ENCODE measurements at regions not wholly inside any gene's neighbourhood (a gene's known extent, or its start where the extent isn't known, plus 50 kb on each side); places are given as distances from the start of the nearest gene placed in this dataset.

DNA sequence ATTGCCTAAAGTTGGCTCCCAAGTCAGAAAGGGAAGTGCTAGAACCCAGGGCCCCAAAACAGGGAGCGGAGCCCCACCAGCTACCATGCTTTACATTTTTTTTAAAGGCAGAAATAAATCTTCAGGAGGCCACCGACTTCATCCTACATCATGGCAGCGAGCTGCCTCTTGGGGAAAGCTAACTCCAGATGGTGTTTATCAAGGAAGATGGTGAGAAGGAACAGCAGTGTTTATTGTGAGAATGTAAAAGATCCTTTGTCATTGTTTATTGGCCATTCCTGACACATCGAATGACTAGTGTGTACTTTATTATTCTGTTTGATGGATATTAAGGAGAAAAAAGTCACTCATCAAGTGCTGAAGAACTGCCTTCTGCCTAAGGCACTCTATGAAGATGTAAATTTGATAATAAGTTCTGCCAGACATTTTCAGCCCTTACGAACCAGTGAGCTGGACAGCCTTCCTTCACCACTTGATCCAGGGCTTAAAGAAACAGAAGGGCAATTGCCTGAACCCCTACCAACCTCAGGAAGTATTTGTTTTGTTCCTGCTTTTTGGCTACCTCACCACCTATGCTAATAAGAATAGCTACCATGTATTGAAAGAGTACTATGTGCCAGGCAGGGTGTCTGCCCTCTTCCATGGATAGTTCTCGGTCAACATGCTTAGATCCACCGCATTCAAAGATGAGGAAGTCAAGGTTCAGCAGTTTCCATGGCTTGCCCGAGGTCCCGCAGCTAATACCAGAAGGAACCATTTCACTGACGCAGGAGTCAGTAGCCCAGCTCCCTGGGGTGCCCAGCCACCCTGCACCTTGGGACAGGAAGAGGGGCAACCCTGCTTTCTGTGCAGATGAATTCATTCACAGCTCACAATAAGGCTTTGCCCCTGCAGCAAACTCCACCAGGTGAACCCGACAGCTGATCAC lies 194.7 kb upstream of the RREB1 start:
- H3K4me3 ChIP-seq (ENCODE audit: low read depth, low read length): no peak overlapping the region
- no peak for DNase-seq (ENCODE audit: low read depth)
- TF ChIP-seq, protein P1, sequence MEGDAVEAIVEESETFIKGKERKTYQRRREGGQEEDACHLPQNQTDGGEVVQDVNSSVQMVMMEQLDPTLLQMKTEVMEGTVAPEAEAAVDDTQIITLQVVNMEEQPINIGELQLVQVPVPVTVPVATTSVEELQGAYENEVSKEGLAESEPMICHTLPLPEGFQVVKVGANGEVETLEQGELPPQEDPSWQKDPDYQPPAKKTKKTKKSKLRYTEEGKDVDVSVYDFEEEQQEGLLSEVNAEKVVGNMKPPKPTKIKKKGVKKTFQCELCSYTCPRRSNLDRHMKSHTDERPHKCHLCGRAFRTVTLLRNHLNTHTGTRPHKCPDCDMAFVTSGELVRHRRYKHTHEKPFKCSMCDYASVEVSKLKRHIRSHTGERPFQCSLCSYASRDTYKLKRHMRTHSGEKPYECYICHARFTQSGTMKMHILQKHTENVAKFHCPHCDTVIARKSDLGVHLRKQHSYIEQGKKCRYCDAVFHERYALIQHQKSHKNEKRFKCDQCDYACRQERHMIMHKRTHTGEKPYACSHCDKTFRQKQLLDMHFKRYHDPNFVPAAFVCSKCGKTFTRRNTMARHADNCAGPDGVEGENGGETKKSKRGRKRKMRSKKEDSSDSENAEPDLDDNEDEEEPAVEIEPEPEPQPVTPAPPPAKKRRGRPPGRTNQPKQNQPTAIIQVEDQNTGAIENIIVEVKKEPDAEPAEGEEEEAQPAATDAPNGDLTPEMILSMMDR (IDR thresholded peaks at IDR 0.05; ENCODE audit: control insufficient read depth, extremely low read depth, insufficient read depth): no peak

GRCh38 chr6:6915219-6915618 lies 192.5 kb upstream of the RREB1 start:
- TF ChIP-seq, protein P1 (IDR thresholded peaks at IDR 0.05; ENCODE audit: control insufficient read depth, extremely low read depth, insufficient read depth): no peak
- peak overlapping the region; percentile 31; the same call in 1 of the 2 replicates for H3K4me3 ChIP-seq (ENCODE audit: low read depth, low read length)
- DNase-seq (ENCODE audit: low read depth): no peak

DNA sequence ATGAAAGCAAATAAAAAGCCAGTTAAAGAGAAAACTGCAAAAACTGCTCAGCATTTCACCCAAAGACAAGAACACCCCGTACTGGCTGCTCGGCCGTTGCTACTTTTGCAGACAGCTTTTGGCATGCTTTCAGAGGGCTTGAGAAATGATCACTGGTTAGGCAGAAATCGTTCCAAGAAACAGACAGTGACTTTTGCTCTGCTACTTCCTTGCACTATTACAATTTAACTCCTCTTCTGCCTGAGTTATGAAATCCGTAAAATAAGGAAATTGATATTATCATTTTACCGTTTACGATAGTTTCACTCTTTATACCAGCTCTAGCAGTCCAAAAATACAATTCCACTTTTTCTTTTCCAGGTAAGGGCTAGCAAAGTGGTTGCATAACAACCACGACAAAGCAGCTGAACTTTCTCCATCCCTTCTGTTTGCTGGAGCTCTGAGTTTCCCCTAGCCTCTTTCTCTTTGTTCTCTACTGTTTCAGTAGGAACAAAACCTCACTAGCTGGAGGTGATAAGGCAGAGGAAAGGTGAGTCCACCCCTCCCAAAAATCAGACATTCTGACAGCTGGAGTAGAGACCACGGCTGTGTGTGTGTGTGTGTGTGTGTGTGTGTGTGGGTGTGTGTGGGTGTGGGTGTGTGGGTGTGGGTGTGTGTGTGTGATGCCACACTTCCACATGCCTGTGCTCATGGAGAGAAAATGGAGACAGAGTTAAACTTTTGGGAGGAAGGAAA lies 191.8 kb upstream of the RREB1 start:
- peak overlapping the region; percentile 31; the same call in 1 of the 2 replicates for H3K4me3 ChIP-seq (ENCODE audit: low read depth, low read length)
- DNase-seq (ENCODE audit: low read depth): peak; percentile 51
- TF ChIP-seq, protein P1 (IDR thresholded peaks at IDR 0.05; ENCODE audit: control insufficient read depth, extremely low read depth, insufficient read depth): no peak

DNA sequence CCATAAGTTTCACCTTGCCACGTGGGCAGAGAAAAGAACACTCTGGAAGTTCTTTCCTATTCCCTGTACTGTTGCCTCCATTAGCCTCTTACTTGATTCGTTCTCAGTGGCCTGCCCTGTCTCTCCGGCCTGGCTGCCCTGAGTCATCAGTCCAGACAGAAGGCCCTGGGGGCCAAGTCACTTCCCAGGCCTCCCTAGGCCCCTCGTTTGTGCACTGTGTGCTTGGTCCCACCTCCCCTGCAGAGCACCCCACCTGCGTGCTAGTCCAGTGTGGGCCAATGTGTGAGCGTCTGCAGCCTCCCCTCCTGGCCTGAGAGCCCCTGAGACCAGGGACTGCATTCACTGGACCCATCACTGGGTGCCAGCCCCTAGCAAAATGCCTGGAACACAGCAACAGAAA lies 191.2 kb upstream of the RREB1 start:
- TF ChIP-seq, protein P1 (IDR thresholded peaks at IDR 0.05; ENCODE audit: control insufficient read depth, extremely low read depth, insufficient read depth): no peak
- no peak overlapping the region for H3K4me3 ChIP-seq (ENCODE audit: low read depth, low read length)
- DNase-seq (ENCODE audit: low read depth): no peak

DNA sequence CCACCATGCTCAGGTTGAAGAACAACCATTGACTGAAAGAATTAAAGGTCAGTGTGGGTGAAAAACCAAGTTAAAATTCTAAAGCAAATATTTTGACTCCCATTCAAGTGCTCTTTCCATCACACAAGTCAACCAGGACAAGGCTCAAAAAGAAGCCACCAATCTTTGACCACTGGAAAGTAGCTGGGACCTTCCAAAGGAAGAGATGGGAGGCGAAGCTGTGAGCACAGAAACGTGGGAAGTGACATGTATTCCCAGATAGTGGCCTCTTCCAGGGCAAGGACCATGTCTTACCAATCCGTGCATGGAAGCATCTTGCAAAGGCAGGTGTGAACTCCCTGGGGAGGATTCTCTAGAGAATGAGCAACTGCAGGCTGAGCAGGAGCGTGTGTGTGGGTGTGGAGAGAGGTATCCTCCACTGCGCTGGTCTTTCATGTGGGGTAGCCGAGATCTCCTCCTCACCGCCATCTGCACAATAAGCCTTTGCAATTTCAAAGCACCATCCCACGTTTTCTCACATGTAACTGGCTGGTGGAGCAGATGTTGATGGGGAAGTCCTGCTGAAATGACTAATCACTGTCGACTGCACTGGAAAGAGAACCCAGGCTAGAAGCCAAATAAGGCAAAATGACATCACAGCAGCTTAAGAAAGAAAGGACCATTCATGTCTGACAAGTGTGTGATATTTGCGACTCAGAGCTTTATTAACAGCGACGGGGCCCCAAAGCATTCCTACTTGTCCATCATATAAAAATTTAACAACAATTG lies 189.4 kb upstream of the RREB1 start:
- no peak overlapping the region for H3K4me3 ChIP-seq (ENCODE audit: low read depth, low read length)
- TF ChIP-seq, protein P1 (IDR thresholded peaks at IDR 0.05; ENCODE audit: control insufficient read depth, extremely low read depth, insufficient read depth): no peak
- DNase-seq (ENCODE audit: low read depth): no peak

DNA sequence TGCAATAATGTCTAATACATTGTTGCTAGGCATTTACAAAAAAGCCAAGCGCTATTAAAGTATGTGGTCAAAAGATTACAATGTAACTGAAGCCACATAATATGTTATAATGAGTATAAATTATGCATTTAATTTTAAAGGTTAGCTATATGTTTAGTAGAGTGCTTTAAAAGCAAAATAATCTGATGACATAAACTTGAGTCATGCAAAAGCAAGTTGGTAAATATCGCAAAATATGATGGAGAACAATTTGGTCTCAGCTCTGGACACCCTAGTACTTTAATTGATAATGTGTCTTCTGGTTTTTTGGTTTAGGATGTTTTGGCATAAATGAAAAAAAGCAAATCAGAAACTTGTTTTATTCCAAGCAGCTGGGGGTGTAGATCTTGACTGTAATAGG lies 188.6 kb upstream of the RREB1 start:
- TF ChIP-seq, protein P1 (IDR thresholded peaks at IDR 0.05; ENCODE audit: control insufficient read depth, extremely low read depth, insufficient read depth): no peak
- DNase-seq (ENCODE audit: low read depth): no peak
- H3K4me3 ChIP-seq (ENCODE audit: low read depth, low read length): no peak overlapping the region

Data from LNCaP clone FGC (cell line).